Cardiac muscle cell (in vitro differentiated cells and primary cell): ENCODE measurements at regions not wholly inside any gene's neighbourhood (a gene's known extent, or its start where the extent isn't known, plus 50 kb on each side); places are given as distances from the start of the nearest gene placed in this dataset.
A peak's percentile ranks its signal among the peaks of the same experiment; 100 is the strongest.
"Not testable (repeated sequence)": the region's sequence is repeated elsewhere in the genome, so short reads cannot be mapped to it uniquely, and the experiment has no call there.

Experiments used
- DNase-seq, 2 donors: peaks; one replicate each; pipeline versions ENCODE4 v3.0.0 to v3.0.0-alpha.2; 2010 to 2017; ENCODE audit warnings: low read depth in 1 of 2, low spot score in 1 of 2
- H3K27ac ChIP-seq: fragments of 200-600 bp; sonication (generic); 2 replicates; pipeline ENCODE4 v1.5.1; 2016
- H3K27me3 ChIP-seq: fragments of 200-600 bp; sonication (generic); 2 replicates; pipeline ENCODE4 v1.6.0; 2016; ENCODE audit warnings: control low read depth
- H3K36me3 ChIP-seq: fragments of 200-600 bp; sonication (generic); 2 replicates; pipeline ENCODE4 v1.5.1; 2016; ENCODE audit warnings: control low read depth
- H3K4me1 ChIP-seq: fragments of 200-600 bp; sonication (generic); 2 replicates; pipeline ENCODE4 v1.8.1; 2017; ENCODE audit warnings: low read depth, mild to moderate bottlenecking, mixed run types
- H3K4me3 ChIP-seq: fragments of 200-600 bp; sonication (generic); 2 replicates; pipeline ENCODE4 v1.5.1; 2016; ENCODE audit warnings: mild to moderate bottlenecking
- H3K9me3 ChIP-seq: fragments of 200-600 bp; sonication (generic); 2 replicates; pipeline ENCODE4 v1.5.1; 2017; ENCODE audit warnings: low read depth, mild to moderate bottlenecking, control low read depth
- TF ChIP-seq, protein P1 (sequence below): IDR thresholded peaks from 2 replicates; pipeline ENCODE4 v1.5.1; 2012; ENCODE audit warnings: low read depth, mild to moderate bottlenecking, low read length

DNA sequence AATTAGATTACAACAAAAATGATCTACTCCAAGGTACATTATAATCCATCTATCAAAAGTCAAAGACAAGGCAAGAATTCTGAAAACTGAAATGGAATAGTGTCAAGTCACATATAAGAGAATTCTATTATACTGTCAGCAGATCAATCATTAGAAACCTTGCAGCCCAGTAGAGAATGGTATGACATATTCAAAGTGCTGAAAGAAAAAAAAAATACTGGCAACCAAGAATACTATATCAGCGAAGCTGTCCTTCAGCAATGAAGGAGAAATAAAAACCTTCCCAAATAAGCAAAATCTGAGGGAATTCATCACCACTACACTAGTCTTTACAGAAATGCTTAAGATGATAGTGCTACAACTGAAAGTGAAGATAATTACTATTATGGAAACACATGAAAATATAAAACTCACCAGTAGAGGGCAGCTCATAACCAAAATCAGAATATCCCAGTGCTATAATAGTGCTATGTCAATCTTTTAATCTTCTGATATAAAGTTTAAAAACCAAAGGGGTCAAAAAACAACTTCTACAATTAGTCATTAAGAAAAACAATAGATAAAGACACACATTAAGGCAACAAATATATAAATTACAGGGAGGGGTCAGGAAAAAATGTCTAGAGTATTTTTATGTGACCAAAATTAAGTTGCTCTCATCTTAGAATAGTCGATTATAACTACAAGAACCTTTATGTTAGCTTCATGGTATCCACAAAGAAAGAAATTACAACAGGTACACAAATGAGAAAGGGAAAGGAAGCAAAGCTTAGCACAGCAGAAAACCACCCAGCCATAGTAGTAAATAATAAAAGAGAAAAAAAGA lies 190.7 kb upstream of the CNTN6 start:
- H3K4me3 ChIP-seq, result no peak overlapping the region
- TF ChIP-seq, protein P1, sequence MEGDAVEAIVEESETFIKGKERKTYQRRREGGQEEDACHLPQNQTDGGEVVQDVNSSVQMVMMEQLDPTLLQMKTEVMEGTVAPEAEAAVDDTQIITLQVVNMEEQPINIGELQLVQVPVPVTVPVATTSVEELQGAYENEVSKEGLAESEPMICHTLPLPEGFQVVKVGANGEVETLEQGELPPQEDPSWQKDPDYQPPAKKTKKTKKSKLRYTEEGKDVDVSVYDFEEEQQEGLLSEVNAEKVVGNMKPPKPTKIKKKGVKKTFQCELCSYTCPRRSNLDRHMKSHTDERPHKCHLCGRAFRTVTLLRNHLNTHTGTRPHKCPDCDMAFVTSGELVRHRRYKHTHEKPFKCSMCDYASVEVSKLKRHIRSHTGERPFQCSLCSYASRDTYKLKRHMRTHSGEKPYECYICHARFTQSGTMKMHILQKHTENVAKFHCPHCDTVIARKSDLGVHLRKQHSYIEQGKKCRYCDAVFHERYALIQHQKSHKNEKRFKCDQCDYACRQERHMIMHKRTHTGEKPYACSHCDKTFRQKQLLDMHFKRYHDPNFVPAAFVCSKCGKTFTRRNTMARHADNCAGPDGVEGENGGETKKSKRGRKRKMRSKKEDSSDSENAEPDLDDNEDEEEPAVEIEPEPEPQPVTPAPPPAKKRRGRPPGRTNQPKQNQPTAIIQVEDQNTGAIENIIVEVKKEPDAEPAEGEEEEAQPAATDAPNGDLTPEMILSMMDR, result peak; percentile 42
- H3K36me3 ChIP-seq, result no peaks in the 10 kb centered on the region
- DNase-seq, result peak in 1 of 2 donors; percentile 9
- no peaks in the 10 kb centered on the region for H3K27me3 ChIP-seq
- H3K4me1 ChIP-seq, result no peaks in the 10 kb centered on the region
- H3K27ac ChIP-seq, result no peak overlapping the region
- no peaks in the 10 kb centered on the region for H3K9me3 ChIP-seq

DNA sequence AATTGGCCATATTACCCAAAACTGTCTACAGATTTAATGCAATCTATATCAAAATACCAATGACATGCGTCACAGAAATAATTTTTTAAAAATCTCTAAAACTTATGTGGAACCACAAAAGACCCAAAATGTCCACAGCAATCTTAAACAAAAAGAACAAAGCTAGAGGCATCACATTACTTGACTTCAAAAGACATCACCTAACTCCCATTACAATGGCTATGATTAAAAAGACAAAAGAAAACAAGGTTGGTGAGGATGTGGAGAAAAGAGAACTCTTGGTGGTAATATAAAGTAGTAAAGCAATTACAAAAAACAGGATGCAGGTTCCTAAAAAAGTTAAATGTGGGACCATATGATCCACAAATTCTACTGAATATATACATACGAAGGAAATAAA lies 187.6 kb upstream of the CNTN6 start:
- H3K4me1 ChIP-seq, result no peaks in the 10 kb centered on the region
- DNase-seq, result no peak
- no peaks in the 10 kb centered on the region for H3K27me3 ChIP-seq
- H3K9me3 ChIP-seq, result no peaks in the 10 kb centered on the region
- no peak overlapping the region for H3K4me3 ChIP-seq
- H3K27ac ChIP-seq, result no peak overlapping the region
- TF ChIP-seq, protein P1, result no peak
- H3K36me3 ChIP-seq, result no peaks in the 10 kb centered on the region

DNA sequence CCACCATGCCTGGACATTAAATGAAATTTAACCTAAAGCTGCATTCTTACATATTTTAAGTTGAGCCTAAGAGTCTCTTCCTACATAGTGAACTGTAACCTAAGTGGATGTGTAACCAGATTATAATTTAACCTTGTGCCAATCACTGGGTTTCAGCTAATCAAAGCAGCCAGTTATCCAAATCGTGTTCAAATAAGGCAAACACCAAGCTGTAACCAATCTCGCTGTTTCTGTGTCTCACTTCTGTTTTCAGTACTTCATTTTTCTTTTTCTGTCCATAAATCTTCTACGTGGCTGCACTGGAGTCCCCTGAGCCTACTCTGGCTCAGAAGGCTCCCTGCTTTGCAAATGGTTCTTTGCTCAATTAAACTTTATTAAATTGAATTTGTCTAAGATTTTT lies 186.1 kb upstream of the CNTN6 start:
- no peaks in the 10 kb centered on the region for H3K9me3 ChIP-seq
- H3K4me1 ChIP-seq, result no peaks in the 10 kb centered on the region
- TF ChIP-seq, protein P1, result no peak
- no peaks in the 10 kb centered on the region for H3K27me3 ChIP-seq
- no peaks in the 10 kb centered on the region for H3K36me3 ChIP-seq
- no peak for DNase-seq
- no peak overlapping the region for H3K4me3 ChIP-seq
- H3K27ac ChIP-seq, result no peak overlapping the region

DNA sequence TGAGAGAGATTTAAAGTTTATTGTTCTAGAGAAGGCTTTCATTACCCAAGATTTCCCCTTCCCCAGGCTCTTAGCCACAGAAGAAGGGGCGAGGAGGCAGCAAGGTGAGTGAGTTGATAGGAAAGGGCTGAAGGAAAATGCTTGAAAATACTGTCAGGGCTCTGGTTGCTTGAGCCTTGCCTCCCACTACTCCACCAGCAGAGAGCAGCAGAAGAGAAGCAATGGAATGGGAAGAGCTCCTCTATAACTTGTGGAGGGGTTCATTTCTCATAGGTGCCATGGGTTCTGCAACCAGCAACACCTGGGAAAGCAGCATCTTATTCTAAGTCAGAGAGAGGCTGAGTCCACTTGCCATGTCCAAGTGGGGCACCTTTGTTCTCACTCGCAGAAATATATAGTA lies 184.0 kb upstream of the CNTN6 start:
- peak in 1 of 2 donors; percentile 23 for DNase-seq
- H3K27me3 ChIP-seq, result no peaks in the 10 kb centered on the region
- H3K36me3 ChIP-seq, result no peaks in the 10 kb centered on the region
- TF ChIP-seq, protein P1, result no peak
- H3K27ac ChIP-seq, result no peak overlapping the region
- no peaks in the 10 kb centered on the region for H3K9me3 ChIP-seq
- H3K4me3 ChIP-seq, result no peak overlapping the region
- no peaks in the 10 kb centered on the region for H3K4me1 ChIP-seq

DNA sequence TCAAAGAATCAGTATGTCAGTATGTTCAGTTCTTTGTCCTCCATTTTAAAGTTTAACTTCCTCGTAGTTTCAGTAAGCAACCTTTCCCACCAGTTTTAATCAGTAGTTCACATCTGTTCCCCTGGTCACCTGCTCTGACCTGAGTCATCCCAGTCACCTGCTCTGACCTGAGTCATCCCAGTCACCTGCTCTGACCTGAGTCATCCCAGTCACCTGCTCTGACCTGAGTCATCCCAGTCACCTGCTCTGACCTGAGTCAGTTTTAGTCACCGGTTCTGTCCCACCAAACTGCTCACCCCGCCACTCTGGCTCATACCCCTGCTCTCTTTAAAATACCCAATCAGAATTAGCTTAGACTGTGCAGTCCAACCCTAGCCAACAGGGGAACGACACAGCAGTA lies 180.1 kb upstream of the CNTN6 start:
- not testable (repeated sequence) for H3K4me1 ChIP-seq, H3K27ac ChIP-seq, H3K9me3 ChIP-seq, DNase-seq, H3K4me3 ChIP-seq, H3K36me3 ChIP-seq, H3K27me3 ChIP-seq

DNA sequence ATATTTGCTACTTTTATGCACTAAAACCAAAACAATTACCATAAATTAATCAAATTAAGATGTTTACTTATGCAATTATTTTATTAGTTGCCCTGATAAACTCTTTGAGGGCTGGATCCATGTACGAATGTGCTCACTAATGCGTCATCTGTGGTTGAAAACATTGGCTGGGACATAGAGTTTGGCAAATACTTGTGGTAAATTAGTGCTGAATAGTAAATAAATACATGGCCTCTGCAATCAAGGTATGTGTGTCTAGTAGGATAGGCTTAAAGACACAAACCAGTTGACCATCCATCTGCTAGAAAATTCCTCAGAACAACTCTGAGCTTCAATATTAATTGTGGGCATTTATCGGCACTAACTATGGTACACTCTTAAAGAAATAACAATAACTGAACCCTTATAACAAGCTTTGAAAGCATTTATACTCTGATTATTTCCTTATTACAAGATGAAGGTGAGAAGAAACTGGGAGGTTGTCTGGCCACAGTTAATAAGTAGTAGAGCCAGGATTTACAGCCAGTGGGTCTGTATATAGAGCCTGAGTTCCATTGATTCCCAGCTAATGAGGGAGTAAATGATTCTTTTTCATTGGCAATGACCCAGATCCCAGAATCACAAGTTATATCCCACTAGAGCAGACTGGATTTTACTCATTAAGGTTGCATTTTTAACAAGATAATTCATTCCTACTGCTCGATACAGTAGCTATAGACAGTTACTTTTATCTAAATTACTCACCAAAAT lies 169.5 kb upstream of the CNTN6 start:
- DNase-seq, result no peak
- Histone ChIP-seq H3K36me3 (no peaks in the 10 kb centered on the region), H3K9me3 (no peaks in the 10 kb centered on the region), H3K4me1 (no peaks in the 10 kb centered on the region), H3K4me3 (no peak overlapping the region), H3K27me3 (peaks cover 4% of the 10 kb centered on the region), H3K27ac (no peak overlapping the region)
- TF ChIP-seq, protein P1, result no peak
